Brain microvascular endothelial cell (primary cell): ENCODE measurements at regions not wholly inside any gene's neighbourhood (a gene's known extent, or its start where the extent isn't known, plus 50 kb on each side); places are given as distances from the start of the nearest gene placed in this dataset.
"Not testable (repeated sequence)": the region's sequence is repeated elsewhere in the genome, so short reads cannot be mapped to it uniquely, and the experiment has no call there.

ENCODE experiments used
- DNase-seq: peaks from one replicate; pipeline ENCODE4 v3.0.0-alpha.2; 2020
- H3K27ac ChIP-seq: fragments of 250-450 bp; sonication (Bioruptor Pico); 2 replicates; pipeline ENCODE4 v1.5.1; 2020; ENCODE audit warnings: mild to moderate bottlenecking, moderate library complexity
- H3K27me3 ChIP-seq: fragments of 250-450 bp; sonication (Bioruptor Pico); replicated peaks from 2 replicates; pipeline ENCODE4 v1.5.1; 2020; ENCODE audit warnings: mild to moderate bottlenecking
- H3K36me3 ChIP-seq: fragments of 250-450 bp; sonication (Bioruptor Pico); replicated peaks from 2 replicates; pipeline ENCODE4 v1.5.1; 2020; ENCODE audit warnings: mild to moderate bottlenecking
- H3K4me3 ChIP-seq: 2 replicates; pipeline ENCODE4 v1.5.1; 2011; ENCODE audit warnings: low read depth, mild to moderate bottlenecking, control low read depth, low read length, moderate library complexity
- in situ Hi-C: cut with HindIII; loops from 2 replicates; pipeline ENCODE4 v1.10.0; 2017; ENCODE audit warnings: low sequenced_read_pairs, low pct_ligation_motif_present
- TF ChIP-seq, protein P1 (sequence below): IDR thresholded peaks from 2 replicates; pipeline ENCODE4 v1.5.1; 2011; ENCODE audit warnings: low read depth, mild to moderate bottlenecking, moderate library complexity, low read length, control low read depth, inconsistent platforms; ENCODE audit errors: missing control alignments

- in situ Hi-C loops = no loop called here
- no peaks in the 10 kb centered on the region for H3K27me3 ChIP-seq
- DNase-seq = no peak
- H3K27ac ChIP-seq = no peak overlapping the region
- TF ChIP-seq, protein P1, sequence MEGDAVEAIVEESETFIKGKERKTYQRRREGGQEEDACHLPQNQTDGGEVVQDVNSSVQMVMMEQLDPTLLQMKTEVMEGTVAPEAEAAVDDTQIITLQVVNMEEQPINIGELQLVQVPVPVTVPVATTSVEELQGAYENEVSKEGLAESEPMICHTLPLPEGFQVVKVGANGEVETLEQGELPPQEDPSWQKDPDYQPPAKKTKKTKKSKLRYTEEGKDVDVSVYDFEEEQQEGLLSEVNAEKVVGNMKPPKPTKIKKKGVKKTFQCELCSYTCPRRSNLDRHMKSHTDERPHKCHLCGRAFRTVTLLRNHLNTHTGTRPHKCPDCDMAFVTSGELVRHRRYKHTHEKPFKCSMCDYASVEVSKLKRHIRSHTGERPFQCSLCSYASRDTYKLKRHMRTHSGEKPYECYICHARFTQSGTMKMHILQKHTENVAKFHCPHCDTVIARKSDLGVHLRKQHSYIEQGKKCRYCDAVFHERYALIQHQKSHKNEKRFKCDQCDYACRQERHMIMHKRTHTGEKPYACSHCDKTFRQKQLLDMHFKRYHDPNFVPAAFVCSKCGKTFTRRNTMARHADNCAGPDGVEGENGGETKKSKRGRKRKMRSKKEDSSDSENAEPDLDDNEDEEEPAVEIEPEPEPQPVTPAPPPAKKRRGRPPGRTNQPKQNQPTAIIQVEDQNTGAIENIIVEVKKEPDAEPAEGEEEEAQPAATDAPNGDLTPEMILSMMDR = no peak
- no peaks in the 10 kb centered on the region for H3K36me3 ChIP-seq
- no peak overlapping the region for H3K4me3 ChIP-seq
Observed at GRCh38 chr16:50453446-50453845, 84.7 kb upstream of the BRD7 start.

- Histone ChIP-seq H3K27me3 (no peaks in the 10 kb centered on the region), H3K4me3 (no peak overlapping the region), H3K36me3 (no peaks in the 10 kb centered on the region), H3K27ac (no peak overlapping the region)
- in situ Hi-C loops = no loop called here
- no peak for DNase-seq
- TF ChIP-seq, protein P1 = no peak
Observed at GRCh38 chr16:50451951-50452508, 83.2 kb upstream of the BRD7 start.

- Histone ChIP-seq H3K27ac (no peak overlapping the region), H3K27me3 (no peaks in the 10 kb centered on the region), H3K36me3 (no peaks in the 10 kb centered on the region), H3K4me3 (no peak overlapping the region)
- TF ChIP-seq, protein P1 = no peak
- in situ Hi-C loops = no loop called here
- no peak for DNase-seq
Observed at GRCh38 chr16:50450957-50451356, 82.2 kb upstream of the BRD7 start.

GRCh38 chr16:50449800-50450199 lies 81.0 kb upstream of the BRD7 start:
- no peak for DNase-seq
- TF ChIP-seq, protein P1 = no peak
- Histone ChIP-seq H3K27ac (no peak overlapping the region), H3K4me3 (no peak overlapping the region), H3K27me3 (no peaks in the 10 kb centered on the region), H3K36me3 (no peaks in the 10 kb centered on the region)
- in situ Hi-C loops = no loop called here

- Histone ChIP-seq H3K36me3 (no peaks in the 10 kb centered on the region), H3K27me3 (no peaks in the 10 kb centered on the region), H3K27ac (no peak overlapping the region), H3K4me3 (no peak overlapping the region)
- TF ChIP-seq, protein P1 = no peak
- no peak for DNase-seq
- in situ Hi-C loops = no loop called here
Observed at GRCh38 chr16:50448981-50449380, 80.2 kb upstream of the BRD7 start.

GRCh38 chr16:50448522-50448921 lies 79.7 kb upstream of the BRD7 start:
- Histone ChIP-seq H3K36me3 (no peaks in the 10 kb centered on the region), H3K4me3 (no peak overlapping the region), H3K27me3 (no peaks in the 10 kb centered on the region), H3K27ac (no peak overlapping the region)
- TF ChIP-seq, protein P1 = peak; percentile 32
- in situ Hi-C loops = no loop called here
- DNase-seq = no peak

GRCh38 chr16:50447386-50447785 lies 78.6 kb upstream of the BRD7 start:
- H3K36me3 ChIP-seq, in situ Hi-C loops, H3K27me3 ChIP-seq, H3K4me3 ChIP-seq, DNase-seq, H3K27ac ChIP-seq: not testable (repeated sequence)
